Loucy (cell line): ENCODE measurements at regions not wholly inside any gene's neighbourhood (a gene's known extent, or its start where the extent isn't known, plus 50 kb on each side); places are given as distances from the start of the nearest gene placed in this dataset.

Experiments used
- CTCF ChIP-seq: fragments of 200-600 bp; sonication (generic); conservative IDR thresholded peaks from 2 replicates; pipeline ENCODE4 v1.5.1; 2014; ENCODE audit warnings: mild to moderate bottlenecking, antibody characterized with exemption, low read length
- EZH2phosphoT487 ChIP-seq: fragments of 200-600 bp; IDR thresholded peaks from 2 replicates; pipeline ENCODE4 v1.6.1; 2018; ENCODE audit warnings: antibody characterized with exemption, mild to moderate bottlenecking, moderate library complexity, borderline replicate concordance

GRCh38 chr9:22913026-22913425 lies 466.4 kb downstream of the DMRTA1 start:
- TF ChIP-seq CTCF (no peak), EZH2phosphoT487 (no peak)
